Breast epithelium (tissue), 3 donors: ENCODE measurements at regions not wholly inside any gene's neighbourhood (a gene's known extent, or its start where the extent isn't known, plus 50 kb on each side); places are given as distances from the start of the nearest gene placed in this dataset.

Experiments
- POLR2A ChIP-seq: fragments of 450-650 bp; IDR thresholded peaks from one replicate; pipeline ENCODE4 v1.6.1; 2016; ENCODE audit warnings: antibody characterized with exemption, mild to moderate bottlenecking, moderate library complexity
- POLR2AphosphoS5 ChIP-seq, 3 donors: sonication (generic); formaldehyde crosslinking; IDR thresholded peaks; one replicate each; pipeline ENCODE4 v1.6.1; 2017; ENCODE audit warnings: antibody characterized with exemption in 3 of 3
- TF ChIP-seq, protein P1 (sequence below), 3 donors: fragments of 450-650 bp; IDR thresholded peaks; one replicate each; pipeline ENCODE4 v1.5.1; 2016 to 2017; ENCODE audit warnings: antibody characterized with exemption in 3 of 3, mild to moderate bottlenecking in 3 of 3, moderate library complexity in 3 of 3

DNA sequence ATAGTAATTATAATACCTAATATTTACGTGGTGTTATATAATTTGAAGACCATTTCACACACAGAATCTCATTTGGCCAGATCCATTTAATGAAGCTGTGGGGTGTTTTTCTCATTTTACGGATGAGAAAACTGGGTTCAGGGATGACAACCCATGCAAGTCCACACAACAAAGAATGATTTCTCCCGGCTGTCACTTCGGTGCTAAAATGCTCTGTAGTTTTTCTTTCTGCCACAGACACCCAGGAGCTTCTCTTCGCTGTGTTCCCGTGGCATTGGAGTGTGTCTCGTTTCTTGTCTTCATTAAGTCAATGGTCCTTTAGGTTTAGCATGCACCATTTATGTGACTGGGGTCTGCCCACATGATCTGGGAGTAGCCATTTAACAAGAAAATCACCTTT, 308.5 kb downstream of the ENC1 start:
- TF ChIP-seq, protein P1, sequence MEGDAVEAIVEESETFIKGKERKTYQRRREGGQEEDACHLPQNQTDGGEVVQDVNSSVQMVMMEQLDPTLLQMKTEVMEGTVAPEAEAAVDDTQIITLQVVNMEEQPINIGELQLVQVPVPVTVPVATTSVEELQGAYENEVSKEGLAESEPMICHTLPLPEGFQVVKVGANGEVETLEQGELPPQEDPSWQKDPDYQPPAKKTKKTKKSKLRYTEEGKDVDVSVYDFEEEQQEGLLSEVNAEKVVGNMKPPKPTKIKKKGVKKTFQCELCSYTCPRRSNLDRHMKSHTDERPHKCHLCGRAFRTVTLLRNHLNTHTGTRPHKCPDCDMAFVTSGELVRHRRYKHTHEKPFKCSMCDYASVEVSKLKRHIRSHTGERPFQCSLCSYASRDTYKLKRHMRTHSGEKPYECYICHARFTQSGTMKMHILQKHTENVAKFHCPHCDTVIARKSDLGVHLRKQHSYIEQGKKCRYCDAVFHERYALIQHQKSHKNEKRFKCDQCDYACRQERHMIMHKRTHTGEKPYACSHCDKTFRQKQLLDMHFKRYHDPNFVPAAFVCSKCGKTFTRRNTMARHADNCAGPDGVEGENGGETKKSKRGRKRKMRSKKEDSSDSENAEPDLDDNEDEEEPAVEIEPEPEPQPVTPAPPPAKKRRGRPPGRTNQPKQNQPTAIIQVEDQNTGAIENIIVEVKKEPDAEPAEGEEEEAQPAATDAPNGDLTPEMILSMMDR (IDR thresholded peaks at IDR 0.05): no peak
- no peak for TF ChIP-seq POLR2A
- no peak for TF ChIP-seq POLR2AphosphoS5 (IDR thresholded peaks at IDR 0.05)
